ENCODE measurements at regions not wholly inside any gene's neighbourhood (a gene's known extent, or its start where the extent isn't known, plus 50 kb on each side); places are given as distances from the start of the nearest gene placed in this dataset.
"Not testable (repeated sequence)": the region's sequence is repeated elsewhere in the genome, so short reads cannot be mapped to it uniquely, and the experiment has no call there.

- TF ChIP-seq POLR2A, CTCF (IDR thresholded peaks at IDR 0.05): not testable (repeated sequence)
These were observed 110.9 kb upstream of the FAN1 start for GRCh38 chr15:30792843-30793242.
